ENCODE measurements at regions not wholly inside any gene's neighbourhood (a gene's known extent, or its start where the extent isn't known, plus 50 kb on each side); places are given as distances from the start of the nearest gene placed in this dataset.

GRCh38 chr7:17036584-17036983 is 154.8 kb upstream of the AGR3 start:
- no peak for TF ChIP-seq POLR2A (IDR thresholded peaks at IDR 0.05)
- TF ChIP-seq CTCF (IDR thresholded peaks at IDR 0.05): no peak

Data from tibial nerve (tissue), 3 donors.